ENCODE measurements at regions not wholly inside any gene's neighbourhood (a gene's known extent, or its start where the extent isn't known, plus 50 kb on each side); places are given as distances from the start of the nearest gene placed in this dataset.
"Not testable (repeated sequence)": the region's sequence is repeated elsewhere in the genome, so short reads cannot be mapped to it uniquely, and the experiment has no call there.

- FAIRE-seq (no peak), DNase-seq (ENCODE audit: low read depth in 1 of 2, low spot score in 1 of 2) (no peak), ATAC-seq (no peak)
- H3K4me1 ChIP-seq: peaks cover 12% of the 10 kb centered on the region; the same call in 2 of the 3 replicates
- H3K9me3 ChIP-seq: no peaks in the 10 kb centered on the region
- 36% methylated on average over 2 of the region's 2 CpGs for WGBS (ENCODE audit: missing lambda C conversion rate)
- no peak overlapping the region for H3K27ac ChIP-seq
- no peak overlapping the region for H3K4me2 ChIP-seq
- TF ChIP-seq CHD4 (IDR thresholded peaks at IDR 0.05; ENCODE audit: borderline replicate concordance) (no peak), CEBPB (IDR thresholded peaks at IDR 0.05) (no peak), SREBF2 (IDR thresholded peaks at IDR 0.05) (no peak), ATOH8 (CRISPR knock-in tag; IDR thresholded peaks at IDR 0.05; ENCODE audit: low read depth) (no peak), NPAS2 (CRISPR knock-in tag; IDR thresholded peaks at IDR 0.05; ENCODE audit: borderline replicate concordance) (no peak), ZC3H11A (IDR thresholded peaks at IDR 0.05) (no peak), RARB (CRISPR knock-in tag; IDR thresholded peaks at IDR 0.05) (no peak), HOXB13 (CRISPR knock-in tag; IDR thresholded peaks at IDR 0.05; ENCODE audit: low read depth) (no peak), SMC3 (IDR thresholded peaks at IDR 0.05) (no peak), PHF8 (IDR thresholded peaks at IDR 0.05; ENCODE audit: borderline replicate concordance, low read depth) (no peak), KDM5A (IDR thresholded peaks at IDR 0.05) (no peak)
- TF ChIP-seq, protein P1, sequence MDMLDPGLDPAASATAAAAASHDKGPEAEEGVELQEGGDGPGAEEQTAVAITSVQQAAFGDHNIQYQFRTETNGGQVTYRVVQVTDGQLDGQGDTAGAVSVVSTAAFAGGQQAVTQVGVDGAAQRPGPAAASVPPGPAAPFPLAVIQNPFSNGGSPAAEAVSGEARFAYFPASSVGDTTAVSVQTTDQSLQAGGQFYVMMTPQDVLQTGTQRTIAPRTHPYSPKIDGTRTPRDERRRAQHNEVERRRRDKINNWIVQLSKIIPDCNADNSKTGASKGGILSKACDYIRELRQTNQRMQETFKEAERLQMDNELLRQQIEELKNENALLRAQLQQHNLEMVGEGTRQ (IDR thresholded peaks at IDR 0.05): no peak
- TF ChIP-seq, protein P2, sequence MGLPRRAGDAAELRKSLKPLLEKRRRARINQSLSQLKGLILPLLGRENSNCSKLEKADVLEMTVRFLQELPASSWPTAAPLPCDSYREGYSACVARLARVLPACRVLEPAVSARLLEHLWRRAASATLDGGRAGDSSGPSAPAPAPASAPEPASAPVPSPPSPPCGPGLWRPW (IDR thresholded peaks at IDR 0.05): no peak
- CTCF ChIA-PET: no interaction called here
- POLR2A ChIA-PET: no interaction called here
- no peak overlapping the region for H3K4me3 ChIP-seq
Measured at GRCh38 chr13:89455741-89456140, 1784.6 kb downstream of the SLITRK5 start.

DNA sequence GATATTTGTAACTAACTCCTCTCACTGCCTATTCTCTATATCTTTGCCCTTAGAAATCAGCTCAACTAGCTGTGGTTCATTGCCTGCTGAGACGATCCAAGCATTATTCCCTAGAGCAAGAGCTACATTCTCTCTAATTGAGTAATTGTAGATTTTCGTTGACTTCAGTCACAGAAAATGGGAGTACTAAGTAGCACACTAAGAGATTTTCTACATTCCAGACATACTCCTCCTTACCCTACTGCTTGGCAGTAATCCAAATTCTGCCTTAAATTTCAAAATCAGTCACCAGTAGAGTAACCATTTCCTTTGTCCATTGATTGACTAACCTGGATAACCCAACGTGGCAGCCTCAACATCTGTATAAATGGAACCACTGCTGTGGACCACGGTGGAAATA is 1786.8 kb downstream of the SLITRK5 start:
- peaks cover 12% of the 10 kb centered on the region; the same call in 2 of the 3 replicates for H3K4me1 ChIP-seq
- CTCF ChIA-PET: no interaction called here
- H3K4me2 ChIP-seq: 0 out of 3 replicates have a peak overlapping the region, but pooled peaks have one; percentile 19
- TF ChIP-seq MAZ (IDR thresholded peaks at IDR 0.05; ENCODE audit: borderline replicate concordance, low read depth, low read length) (no peak), KDM1A (IDR thresholded peaks at IDR 0.05; ENCODE audit: low read depth) (no peak), CEBPB (IDR thresholded peaks at IDR 0.05) (peak in 1 of 2 experiments; percentile 12; a peak in 1 of 4 replicates), TFCP2L1 (CRISPR knock-in tag; IDR thresholded peaks at IDR 0.05) (no peak), RNF2 (IDR thresholded peaks at IDR 0.05; ENCODE audit: borderline replicate concordance, low read depth) (no peak), SMC3 (IDR thresholded peaks at IDR 0.05) (no peak), BCL3 (IDR thresholded peaks at IDR 0.05) (no peak)
- TF ChIP-seq, protein P1 (IDR thresholded peaks at IDR 0.05): no peak
- no peak for FAIRE-seq
- WGBS (ENCODE audit: missing lambda C conversion rate): 11% methylated on average over 4 of the region's 4 CpGs
- H3K4me3 ChIP-seq: no peak overlapping the region
- no peaks in the 10 kb centered on the region for H3K9me3 ChIP-seq
- POLR2A ChIA-PET: interaction anchor here (0.5 kb wide), 1 partner anchor 43 kb away, joined by 3 read pairs; no protein-coding TSS in a partner anchor
- peak in 1 of 2 experiments; percentile 34 for DNase-seq (ENCODE audit: low read depth in 1 of 2, low spot score in 1 of 2)
- peak in 1 of 2 experiments; percentile 65; a peak in 4 of 6 replicates for ATAC-seq
- H3K27ac ChIP-seq: peak overlapping the region in 1 of 2 experiments; percentile 19; a peak in 2 of 6 replicates

DNA sequence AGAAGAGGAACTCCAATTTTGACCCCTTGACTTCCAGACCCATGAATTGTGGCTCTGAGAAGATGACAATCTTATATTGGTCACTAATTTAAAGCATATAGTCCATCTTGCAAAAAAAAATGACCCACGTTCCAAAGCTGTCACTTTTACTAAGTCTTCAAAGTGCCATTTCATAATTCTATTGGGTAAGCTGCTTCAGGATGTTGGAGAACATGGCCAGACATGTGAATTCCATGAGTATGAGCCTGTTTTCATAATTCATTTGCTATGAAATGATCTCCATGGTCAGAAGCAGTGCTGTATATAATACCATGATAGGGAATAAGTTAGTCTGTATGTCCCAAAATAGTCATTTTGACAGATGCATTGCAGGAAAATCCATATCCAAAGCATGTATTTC is 1787.3 kb downstream of the SLITRK5 start:
- H3K4me2 ChIP-seq: no peak overlapping the region
- ChIA-PET POLR2A (interaction anchor here (0.5 kb wide), 1 partner anchor 43 kb away, joined by 3 read pairs; no protein-coding TSS in a partner anchor), CTCF (no interaction called here)
- no peak for ATAC-seq
- peaks cover 12% of the 10 kb centered on the region; the same call in 2 of the 3 replicates for H3K4me1 ChIP-seq
- no peak overlapping the region for H3K4me3 ChIP-seq
- TF ChIP-seq RCOR1 (IDR thresholded peaks at IDR 0.05; ENCODE audit: low read depth, low read length) (no peak), PBX3 (IDR thresholded peaks at IDR 0.05) (no peak), ZFP36 (IDR thresholded peaks at IDR 0.05; ENCODE audit: borderline replicate concordance, partially characterized antibody) (no peak), NFE2L2 (conservative IDR thresholded peaks at IDR 0.05; ENCODE audit: low read length) (no peak), TP53 (CRISPR knock-in tag; IDR thresholded peaks at IDR 0.05) (no peak), EHF (CRISPR knock-in tag; IDR thresholded peaks at IDR 0.05) (no peak), CEBPB (IDR thresholded peaks at IDR 0.05) (no peak), RNF2 (IDR thresholded peaks at IDR 0.05; ENCODE audit: borderline replicate concordance, low read depth) (no peak), CBX2 (IDR thresholded peaks at IDR 0.05; ENCODE audit: borderline replicate concordance, low read depth) (no peak)
- no peak for FAIRE-seq
- DNase-seq (ENCODE audit: low read depth in 1 of 2, low spot score in 1 of 2): no peak
- H3K27ac ChIP-seq: peak overlapping the region in 1 of 2 experiments; percentile 19; a peak in 2 of 6 replicates
- no peaks in the 10 kb centered on the region for H3K9me3 ChIP-seq
- WGBS (ENCODE audit: missing lambda C conversion rate): 57% methylated on average over 1 of the region's 1 CpG

DNA sequence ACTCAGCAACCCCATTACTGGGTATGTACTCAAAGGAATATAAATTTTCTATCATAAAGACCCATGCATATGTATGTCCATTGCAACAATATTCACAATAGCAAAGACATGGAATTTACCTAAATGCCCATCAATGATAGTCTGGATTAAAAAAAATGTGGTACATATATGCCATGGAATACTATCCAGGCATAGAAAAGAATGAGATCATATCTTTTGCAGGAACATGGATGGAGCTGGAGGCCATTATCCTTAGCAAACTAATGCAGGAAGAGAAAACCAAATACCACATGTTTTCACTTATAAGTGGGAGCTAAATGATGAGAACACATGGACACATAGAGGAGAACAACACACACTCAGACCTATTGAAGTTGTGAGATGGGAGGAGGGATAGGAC is 1789.7 kb downstream of the SLITRK5 start:
- H3K4me1 ChIP-seq; DNase-seq (ENCODE audit: low read depth in 1 of 2, low spot score in 1 of 2); POLR2A ChIA-PET; H3K4me2 ChIP-seq; FAIRE-seq; H3K9me3 ChIP-seq; ATAC-seq; H3K4me3 ChIP-seq; H3K27ac ChIP-seq: not testable (repeated sequence)
- CTCF ChIA-PET: interaction anchor here (0.6 kb wide), 1 partner anchor 264 kb away, joined by 3 read pairs; no protein-coding TSS in a partner anchor
